A549 (cell line): ENCODE measurements at regions not wholly inside any gene's neighbourhood (a gene's known extent, or its start where the extent isn't known, plus 50 kb on each side); places are given as distances from the start of the nearest gene placed in this dataset.

ENCODE experiments used
- ATAC-seq, 2 experiments: fragments of 200-7000 bp in 1 of 2; fragments of >200 bp in 1 of 2; cut with Nextera tagmentation in 1 of 2; cut with Tn5 transposase in 1 of 2; 3 replicates each; pipeline versions ENCODE4 v1.8.0 to v1.9.1; 2018 to 2020; ENCODE audit warnings: mild to moderate bottlenecking in 1 of 2, moderate library complexity in 1 of 2
- CTCF ChIA-PET: fragments of 300-600 bp; sonication (Branson Sonifier 250); formaldehyde crosslinking; extraction: SDS; loops from one replicate; lab custom pipeline; 2021; ENCODE audit warnings: antibody characterized with exemption, inconsistent platforms; lab: Yijun Ruan, JAX
- POLR2A ChIA-PET: fragments of 350-600 bp; formaldehyde crosslinking; extraction: SDS; loops from one replicate; lab custom pipeline; 2021; ENCODE audit warnings: antibody characterized with exemption, inconsistent platforms; lab: Yijun Ruan, JAX
- DNase-seq, 2 experiments: peaks; one replicate each; pipeline versions ENCODE4 v3.0.0 to v3.0.0-alpha.2; 2011 to 2016; ENCODE audit warnings: low read depth in 1 of 2, low spot score in 1 of 2
- FAIRE-seq: peaks from 2 replicates; lab custom pipeline; 2011; peaks lifted over from hg19 to GRCh38; lab: Jason Lieb, UNC
- H3K27ac ChIP-seq, 2 experiments: fragments of >200 bp; sonication (Bioruptor Twin); formaldehyde crosslinking; 3 replicates each; pipeline ENCODE4 v1.5.1; 2016 to 2017
- H3K4me1 ChIP-seq: fragments of >200 bp; sonication (Bioruptor Twin); formaldehyde crosslinking; 3 replicates; pipeline ENCODE4 v1.6.1; 2016
- H3K4me2 ChIP-seq: fragments of >200 bp; sonication (Bioruptor Twin); formaldehyde crosslinking; 3 replicates; pipeline ENCODE4 v1.6.1; 2016
- H3K4me3 ChIP-seq: fragments of >200 bp; sonication (Bioruptor Twin); formaldehyde crosslinking; 3 replicates; pipeline ENCODE4 v1.5.1; 2016
- H3K9me3 ChIP-seq: fragments of >200 bp; sonication (Bioruptor Twin); formaldehyde crosslinking; 3 replicates; pipeline ENCODE4 v1.6.1; 2016
- CBX2 ChIP-seq: fragments of 200-600 bp; sonication (generic); IDR thresholded peaks from 2 replicates; pipeline ENCODE4 v1.6.1; 2016; ENCODE audit warnings: low read depth, mild to moderate bottlenecking, borderline replicate concordance
- CBX8 ChIP-seq: fragments of 200-600 bp; sonication (generic); IDR thresholded peaks from 2 replicates; pipeline ENCODE4 v1.6.1; 2016
- CEBPB ChIP-seq, 2 experiments: fragments of >200 bp in 1 of 2; sonication (Bioruptor Twin) in 1 of 2; formaldehyde crosslinking in 1 of 2; IDR thresholded peaks; 2 replicates each; pipeline ENCODE4 v1.6.1; 2012 to 2016
- EHMT2 ChIP-seq: fragments of 200-600 bp; sonication (generic); IDR thresholded peaks from 2 replicates; pipeline ENCODE4 v1.6.1; 2016; ENCODE audit warnings: antibody characterized with exemption, low read depth, mild to moderate bottlenecking, moderate library complexity
- ESRRA ChIP-seq: fragments of 150-350 bp; IDR thresholded peaks from 2 replicates; pipeline ENCODE4 v1.6.1; 2014; ENCODE audit warnings: mild to moderate bottlenecking, low read length, borderline replicate concordance
- FOXS1 ChIP-seq: fragments of 250-450 bp; sonication (Bioruptor Pico); IDR thresholded peaks from 2 replicates; pipeline ENCODE4 v1.5.0; 2020; ENCODE audit warnings: mild to moderate bottlenecking, moderate library complexity
- HEYL ChIP-seq: fragments of 250-450 bp; sonication (Bioruptor Pico); IDR thresholded peaks from 2 replicates; pipeline ENCODE4 v1.8.0; 2021; ENCODE audit warnings: mild to moderate bottlenecking, moderate library complexity
- HMGXB4 ChIP-seq: fragments of 250-450 bp; sonication (Bioruptor Pico); IDR thresholded peaks from 2 replicates; pipeline ENCODE4 v1.5.0; 2021; ENCODE audit warnings: mild to moderate bottlenecking, moderate library complexity, borderline replicate concordance
- HOXB5 ChIP-seq: fragments of 250-450 bp; sonication (Bioruptor Pico); IDR thresholded peaks from 2 replicates; pipeline ENCODE4 v1.5.0; 2020; ENCODE audit warnings: mild to moderate bottlenecking, moderate library complexity
- JUN ChIP-seq, 2 experiments: fragments of >200 bp; sonication (Bioruptor Twin); formaldehyde crosslinking; IDR thresholded peaks; 2 replicates in 1 of 2; 3 replicates in 1 of 2; pipeline ENCODE4 v1.6.1; 2016 to 2017
- KDM5A ChIP-seq: fragments of 200-600 bp; sonication (generic); IDR thresholded peaks from 2 replicates; pipeline ENCODE4 v1.6.1; 2016; ENCODE audit warnings: antibody characterized with exemption, mild to moderate bottlenecking
- MAZ ChIP-seq: fragments of 150-350 bp; IDR thresholded peaks from 2 replicates; pipeline ENCODE4 v1.6.1; 2014; ENCODE audit warnings: antibody characterized with exemption, low read depth, low read length, borderline replicate concordance
- MYC ChIP-seq: IDR thresholded peaks from 2 replicates; pipeline ENCODE4 v1.6.1; 2012; ENCODE audit warnings: mild to moderate bottlenecking, inconsistent platforms, low read length, improper control_type of control experiment, borderline replicate concordance
- NPAS2 ChIP-seq: fragments of 250-450 bp; sonication (Bioruptor Pico); IDR thresholded peaks from 2 replicates; pipeline ENCODE4 v1.8.0; 2022; ENCODE audit warnings: mild to moderate bottlenecking, moderate library complexity, borderline replicate concordance
- PHF8 ChIP-seq: fragments of 200-600 bp; sonication (generic); IDR thresholded peaks from 2 replicates; pipeline ENCODE4 v1.6.1; 2016; ENCODE audit warnings: low read depth, mild to moderate bottlenecking, antibody characterized with exemption, moderate library complexity, borderline replicate concordance
- POLR2A ChIP-seq: IDR thresholded peaks from 2 replicates; pipeline ENCODE4 v1.6.1; 2012; ENCODE audit warnings: mild to moderate bottlenecking, low read length
- RARB ChIP-seq: fragments of 250-450 bp; sonication (Bioruptor Pico); IDR thresholded peaks from 2 replicates; pipeline ENCODE4 v1.8.0; 2021; ENCODE audit warnings: mild to moderate bottlenecking, moderate library complexity
- RCOR1 ChIP-seq: fragments of 150-350 bp; IDR thresholded peaks from 2 replicates; pipeline ENCODE4 v1.6.1; 2014; ENCODE audit warnings: antibody characterized with exemption, low read length, low read depth
- RFX5 ChIP-seq: fragments of 450-650 bp; IDR thresholded peaks from 2 replicates; pipeline ENCODE4 v1.7.1; 2014; ENCODE audit warnings: antibody characterized with exemption, mild to moderate bottlenecking, moderate library complexity
- RNF2 ChIP-seq: fragments of 200-600 bp; sonication (generic); IDR thresholded peaks from 2 replicates; pipeline ENCODE4 v1.6.1; 2016; ENCODE audit warnings: low read depth, mild to moderate bottlenecking, antibody characterized with exemption, moderate library complexity, borderline replicate concordance
- TFCP2L1 ChIP-seq: fragments of 250-450 bp; sonication (Bioruptor Pico); IDR thresholded peaks from 2 replicates; pipeline ENCODE4 v1.5.0; 2021; ENCODE audit warnings: mild to moderate bottlenecking
- TP53 ChIP-seq: fragments of 250-450 bp; sonication (Bioruptor Pico); IDR thresholded peaks from 2 replicates; pipeline ENCODE4 v1.5.0; 2021; ENCODE audit warnings: mild to moderate bottlenecking, moderate library complexity
- ZC3H11A ChIP-seq: fragments of 450-650 bp; IDR thresholded peaks from 2 replicates; pipeline ENCODE4 v1.6.1; 2014; ENCODE audit warnings: antibody characterized with exemption, mild to moderate bottlenecking
- ZFP36 ChIP-seq: fragments of 450-650 bp; IDR thresholded peaks from 2 replicates; pipeline ENCODE4 v1.6.1; 2014; ENCODE audit warnings: borderline replicate concordance; ENCODE audit not compliant: partially characterized antibody
- WGBS: methylation state at CpG from one replicate; pipeline ENCODE4 v1.1.6; 2017; ENCODE audit errors: missing lambda C conversion rate; 5-methylcytosine and 5-hydroxymethylcytosine counted together
- TF ChIP-seq, protein P1 (sequence below): fragments of >200 bp; sonication (Bioruptor Twin); formaldehyde crosslinking; IDR thresholded peaks from 3 replicates; pipeline ENCODE4 v1.5.1; 2016
- TF ChIP-seq, protein P2 (sequence below): IDR thresholded peaks from 2 replicates; pipeline ENCODE4 v1.6.1; 2012
- TF ChIP-seq, protein P3 (sequence below): IDR thresholded peaks from 2 replicates; pipeline ENCODE4 v1.6.1; 2012
- TF ChIP-seq, protein P4 (sequence below): fragments of >200 bp; sonication (Bioruptor Twin); formaldehyde crosslinking; IDR thresholded peaks from 3 replicates; pipeline ENCODE4 v1.6.1; 2016
- TF ChIP-seq, protein P5 (sequence below): fragments of >200 bp; sonication (Bioruptor Twin); formaldehyde crosslinking; IDR thresholded peaks from 2 replicates; pipeline ENCODE4 v1.6.1; 2016

- Histone ChIP-seq H3K4me3 (no peak overlapping the region), H3K4me1 (no peaks in the 10 kb centered on the region), H3K4me2 (no peak overlapping the region), H3K9me3 (peaks cover 9% of the 10 kb centered on the region; the same call in 1 of the 3 replicates), H3K27ac (no peak overlapping the region)
- FAIRE-seq (no peak), DNase-seq (no peak), ATAC-seq (no peak)
- TF ChIP-seq HEYL = no peak
- no peak for TF ChIP-seq TP53 (CRISPR knock-in tag)
- no peak for TF ChIP-seq RCOR1
- no peak for TF ChIP-seq RARB
- no peak for TF ChIP-seq ZC3H11A
- TF ChIP-seq MAZ = no peak
- no peak for TF ChIP-seq CEBPB (IDR thresholded peaks at IDR 0.05)
- TF ChIP-seq JUN (IDR thresholded peaks at IDR 0.05) = no peak
- TF ChIP-seq KDM5A = no peak
- no peak for TF ChIP-seq PHF8
- no peak for TF ChIP-seq MYC
- TF ChIP-seq HOXB5 (CRISPR knock-in tag) = no peak
- no peak for TF ChIP-seq RNF2
- ChIA-PET POLR2A (no interaction called here), CTCF (no interaction called here)
These were observed 320.8 kb upstream of the DUSP10 start for GRCh38 chr1:222062640-222063039.

DNA sequence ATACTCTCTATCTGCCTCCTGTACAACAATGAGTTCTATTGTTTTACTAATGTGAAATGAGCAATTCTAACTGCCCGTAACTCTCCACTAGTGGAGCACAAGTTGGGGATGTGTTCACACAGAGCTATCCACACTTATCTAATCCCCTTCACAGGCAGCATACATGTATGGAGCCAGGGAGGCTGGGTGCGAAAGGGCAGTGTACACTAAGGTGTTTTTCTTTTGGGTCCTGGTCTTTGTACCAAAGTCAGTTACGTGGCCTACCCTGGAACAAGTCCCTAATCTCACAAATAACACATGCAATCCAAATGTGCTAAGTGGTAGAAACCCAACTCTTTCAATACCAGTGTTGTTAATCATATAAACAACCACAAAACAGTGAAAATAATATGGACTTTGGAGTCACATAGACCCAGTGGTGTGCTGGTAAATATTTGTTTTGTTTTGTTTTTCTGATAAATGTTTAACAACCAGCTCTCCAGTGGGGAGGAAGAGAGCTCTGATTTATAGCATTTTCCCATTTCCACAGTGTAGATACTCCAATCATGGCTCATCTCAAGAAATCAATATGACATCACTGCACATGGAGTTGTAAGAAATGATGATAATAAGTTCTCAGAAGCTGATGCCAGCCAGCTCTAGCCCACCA lies 319.9 kb upstream of the DUSP10 start:
- Histone ChIP-seq H3K4me2 (no peak overlapping the region), H3K4me3 (no peak overlapping the region), H3K4me1 (no peaks in the 10 kb centered on the region), H3K27ac (no peak overlapping the region), H3K9me3 (peaks cover 9% of the 10 kb centered on the region; the same call in 1 of the 3 replicates)
- TF ChIP-seq ZFP36 (no peak), CBX8 (no peak), ESRRA (no peak), CBX2 (no peak), KDM5A (no peak), EHMT2 (no peak), FOXS1 (no peak), RFX5 (no peak), TP53 (CRISPR knock-in tag) (no peak), TFCP2L1 (CRISPR knock-in tag) (no peak), POLR2A (no peak), NPAS2 (CRISPR knock-in tag) (no peak), HMGXB4 (no peak)
- TF ChIP-seq, protein P1, sequence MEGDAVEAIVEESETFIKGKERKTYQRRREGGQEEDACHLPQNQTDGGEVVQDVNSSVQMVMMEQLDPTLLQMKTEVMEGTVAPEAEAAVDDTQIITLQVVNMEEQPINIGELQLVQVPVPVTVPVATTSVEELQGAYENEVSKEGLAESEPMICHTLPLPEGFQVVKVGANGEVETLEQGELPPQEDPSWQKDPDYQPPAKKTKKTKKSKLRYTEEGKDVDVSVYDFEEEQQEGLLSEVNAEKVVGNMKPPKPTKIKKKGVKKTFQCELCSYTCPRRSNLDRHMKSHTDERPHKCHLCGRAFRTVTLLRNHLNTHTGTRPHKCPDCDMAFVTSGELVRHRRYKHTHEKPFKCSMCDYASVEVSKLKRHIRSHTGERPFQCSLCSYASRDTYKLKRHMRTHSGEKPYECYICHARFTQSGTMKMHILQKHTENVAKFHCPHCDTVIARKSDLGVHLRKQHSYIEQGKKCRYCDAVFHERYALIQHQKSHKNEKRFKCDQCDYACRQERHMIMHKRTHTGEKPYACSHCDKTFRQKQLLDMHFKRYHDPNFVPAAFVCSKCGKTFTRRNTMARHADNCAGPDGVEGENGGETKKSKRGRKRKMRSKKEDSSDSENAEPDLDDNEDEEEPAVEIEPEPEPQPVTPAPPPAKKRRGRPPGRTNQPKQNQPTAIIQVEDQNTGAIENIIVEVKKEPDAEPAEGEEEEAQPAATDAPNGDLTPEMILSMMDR = no peak
- TF ChIP-seq, protein P2, sequence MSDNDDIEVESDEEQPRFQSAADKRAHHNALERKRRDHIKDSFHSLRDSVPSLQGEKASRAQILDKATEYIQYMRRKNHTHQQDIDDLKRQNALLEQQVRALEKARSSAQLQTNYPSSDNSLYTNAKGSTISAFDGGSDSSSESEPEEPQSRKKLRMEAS = no peak
- TF ChIP-seq, protein P3, sequence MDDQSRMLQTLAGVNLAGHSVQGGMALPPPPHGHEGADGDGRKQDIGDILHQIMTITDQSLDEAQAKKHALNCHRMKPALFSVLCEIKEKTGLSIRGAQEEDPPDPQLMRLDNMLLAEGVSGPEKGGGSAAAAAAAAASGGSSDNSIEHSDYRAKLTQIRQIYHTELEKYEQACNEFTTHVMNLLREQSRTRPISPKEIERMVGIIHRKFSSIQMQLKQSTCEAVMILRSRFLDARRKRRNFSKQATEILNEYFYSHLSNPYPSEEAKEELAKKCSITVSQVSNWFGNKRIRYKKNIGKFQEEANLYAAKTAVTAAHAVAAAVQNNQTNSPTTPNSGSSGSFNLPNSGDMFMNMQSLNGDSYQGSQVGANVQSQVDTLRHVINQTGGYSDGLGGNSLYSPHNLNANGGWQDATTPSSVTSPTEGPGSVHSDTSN = no peak
- TF ChIP-seq, protein P4, sequence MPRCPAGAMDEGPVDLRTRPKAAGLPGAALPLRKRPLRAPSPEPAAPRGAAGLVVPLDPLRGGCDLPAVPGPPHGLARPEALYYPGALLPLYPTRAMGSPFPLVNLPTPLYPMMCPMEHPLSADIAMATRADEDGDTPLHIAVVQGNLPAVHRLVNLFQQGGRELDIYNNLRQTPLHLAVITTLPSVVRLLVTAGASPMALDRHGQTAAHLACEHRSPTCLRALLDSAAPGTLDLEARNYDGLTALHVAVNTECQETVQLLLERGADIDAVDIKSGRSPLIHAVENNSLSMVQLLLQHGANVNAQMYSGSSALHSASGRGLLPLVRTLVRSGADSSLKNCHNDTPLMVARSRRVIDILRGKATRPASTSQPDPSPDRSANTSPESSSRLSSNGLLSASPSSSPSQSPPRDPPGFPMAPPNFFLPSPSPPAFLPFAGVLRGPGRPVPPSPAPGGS = no peak
- TF ChIP-seq, protein P5, sequence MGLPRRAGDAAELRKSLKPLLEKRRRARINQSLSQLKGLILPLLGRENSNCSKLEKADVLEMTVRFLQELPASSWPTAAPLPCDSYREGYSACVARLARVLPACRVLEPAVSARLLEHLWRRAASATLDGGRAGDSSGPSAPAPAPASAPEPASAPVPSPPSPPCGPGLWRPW = no peak
- ATAC-seq (peak in 1 of 2 experiments; percentile 60; a peak in 3 of 6 replicates), FAIRE-seq (no peak), DNase-seq (peak in 1 of 2 experiments; percentile 18)
- CTCF ChIA-PET = no interaction called here
- 41% methylated on average over 3 of the region's 3 CpGs for WGBS
- POLR2A ChIA-PET = no interaction called here
